SK-N-SH treated with all-trans-retinoic acid at 6 μM for 48 hours (cell line): ENCODE measurements at regions not wholly inside any gene's neighbourhood (a gene's known extent, or its start where the extent isn't known, plus 50 kb on each side); places are given as distances from the start of the nearest gene placed in this dataset.

Source experiments
- ATAC-seq: fragments of 200-7000 bp; cut with Tn5 transposase; 3 replicates; pipeline ENCODE4 v1.9.1; 2020; ENCODE audit warnings: mild to moderate bottlenecking, moderate library complexity
- ARNTL ChIP-seq: fragments of 450-650 bp; formaldehyde crosslinking; IDR thresholded peaks from 2 replicates; pipeline ENCODE4 v1.5.0; 2020; ENCODE audit warnings: low read depth, mild to moderate bottlenecking, moderate library complexity, borderline replicate concordance
- BACH2 ChIP-seq: fragments of 250-450 bp; sonication (Bioruptor Pico); IDR thresholded peaks from 2 replicates; pipeline ENCODE4 v1.9.0; 2021; ENCODE audit warnings: mild to moderate bottlenecking, borderline replicate concordance
- CREB5 ChIP-seq: fragments of 250-450 bp; sonication (Bioruptor Pico); IDR thresholded peaks from 2 replicates; pipeline ENCODE4 v1.5.1; 2020; ENCODE audit warnings: low read depth, mild to moderate bottlenecking, moderate library complexity
- CSDC2 ChIP-seq: fragments of 250-450 bp; sonication (Bioruptor Pico); IDR thresholded peaks from 2 replicates; pipeline ENCODE4 v1.5.0; 2020; ENCODE audit warnings: mild to moderate bottlenecking, moderate library complexity
- CSRNP3 ChIP-seq: fragments of 250-450 bp; sonication (Bioruptor Pico); IDR thresholded peaks from 2 replicates; pipeline ENCODE4 v1.5.1; 2021; ENCODE audit warnings: mild to moderate bottlenecking, moderate library complexity
- ESRRG ChIP-seq: fragments of 250-450 bp; sonication (Bioruptor Pico); IDR thresholded peaks from 2 replicates; pipeline ENCODE4 v1.6.1; 2021; ENCODE audit warnings: mild to moderate bottlenecking
- GLIS3 ChIP-seq: fragments of 250-450 bp; sonication (Bioruptor Pico); IDR thresholded peaks from 2 replicates; pipeline ENCODE4 v1.5.0; 2020; ENCODE audit warnings: mild to moderate bottlenecking, moderate library complexity
- OSR1 ChIP-seq: fragments of 250-450 bp; sonication (Bioruptor Pico); IDR thresholded peaks from 2 replicates; pipeline ENCODE4 v1.8.0; 2022; ENCODE audit warnings: moderate library complexity, mild to moderate bottlenecking, inconsistent platforms
- PATZ1 ChIP-seq: fragments of 250-450 bp; sonication (Bioruptor Pico); IDR thresholded peaks from 2 replicates; pipeline ENCODE4 v1.8.0; 2020; ENCODE audit warnings: mild to moderate bottlenecking, moderate library complexity, borderline replicate concordance
- RARB ChIP-seq: fragments of 250-450 bp; sonication (Bioruptor Pico); IDR thresholded peaks from 2 replicates; pipeline ENCODE4 v1.8.0; 2021; ENCODE audit warnings: mild to moderate bottlenecking, moderate library complexity
- SNAI2 ChIP-seq: fragments of 250-450 bp; sonication (Bioruptor Pico); IDR thresholded peaks from 2 replicates; pipeline ENCODE4 v1.5.0; 2020; ENCODE audit warnings: mild to moderate bottlenecking, moderate library complexity
- TCF4 ChIP-seq: fragments of 250-450 bp; sonication (Bioruptor Pico); IDR thresholded peaks from 2 replicates; pipeline ENCODE4 v1.8.0; 2021; ENCODE audit warnings: mild to moderate bottlenecking, moderate library complexity, borderline replicate concordance
- TOX ChIP-seq: fragments of 250-450 bp; sonication (Bioruptor Pico); IDR thresholded peaks from 2 replicates; pipeline ENCODE4 v1.8.0; 2021; ENCODE audit warnings: mild to moderate bottlenecking, moderate library complexity, borderline replicate concordance
- ZC3H10 ChIP-seq: fragments of 250-450 bp; sonication (Bioruptor Pico); IDR thresholded peaks from 2 replicates; pipeline ENCODE4 v1.5.1; 2021; ENCODE audit warnings: mild to moderate bottlenecking, moderate library complexity
- ZFP3 ChIP-seq: fragments of 250-450 bp; sonication (Bioruptor Pico); IDR thresholded peaks from 2 replicates; pipeline ENCODE4 v1.5.0; 2020; ENCODE audit warnings: mild to moderate bottlenecking, moderate library complexity
- ZFP30 ChIP-seq: fragments of 450-650 bp; formaldehyde crosslinking; IDR thresholded peaks from 2 replicates; pipeline ENCODE4 v1.5.0; 2022; ENCODE audit warnings: mild to moderate bottlenecking, moderate library complexity
- ZNF565 ChIP-seq: fragments of 450-650 bp; formaldehyde crosslinking; conservative IDR thresholded peaks from 2 replicates; pipeline ENCODE4 v1.5.0; 2020; ENCODE audit warnings: low read depth, mild to moderate bottlenecking, moderate library complexity
- ZNF70 ChIP-seq: fragments of 450-650 bp; formaldehyde crosslinking; IDR thresholded peaks from 2 replicates; pipeline ENCODE4 v1.5.0; 2020; ENCODE audit warnings: mild to moderate bottlenecking, moderate library complexity
- ZNF8 ChIP-seq: fragments of 450-650 bp; formaldehyde crosslinking; IDR thresholded peaks from 2 replicates; pipeline ENCODE4 v1.5.0; 2020; ENCODE audit warnings: mild to moderate bottlenecking, moderate library complexity

- TF ChIP-seq ZFP30 (CRISPR knock-in tag) (no peak), CSRNP3 (CRISPR knock-in tag) (no peak), ZC3H10 (CRISPR knock-in tag) (no peak), TOX (CRISPR knock-in tag) (no peak), ZNF70 (peak; percentile 91)
- ATAC-seq, result no peak
These were observed 59.9 kb upstream of the DOCK9 start for GRCh38 chr13:99037756-99038155.

- ATAC-seq, result no peak
- TF ChIP-seq ESRRG (CRISPR knock-in tag), result no peak
- TF ChIP-seq BACH2, result no peak
- no peak for TF ChIP-seq PATZ1
- no peak for TF ChIP-seq OSR1 (CRISPR knock-in tag)
- TF ChIP-seq ARNTL (CRISPR knock-in tag), result no peak
- no peak for TF ChIP-seq CREB5 (CRISPR knock-in tag)
- TF ChIP-seq TCF4, result no peak
- TF ChIP-seq CSDC2 (CRISPR knock-in tag), result no peak
- no peak for TF ChIP-seq CSRNP3 (CRISPR knock-in tag)
- TF ChIP-seq ZNF565 (CRISPR knock-in tag), result no peak
- no peak for TF ChIP-seq TOX (CRISPR knock-in tag)
- no peak for TF ChIP-seq ZNF8 (CRISPR knock-in tag)
- TF ChIP-seq ZFP3 (CRISPR knock-in tag), result no peak
- TF ChIP-seq ZC3H10 (CRISPR knock-in tag), result no peak
These were observed 61.9 kb upstream of the DOCK9 start for GRCh38 chr13:99039718-99040280.

GRCh38 chr13:99040536-99041131, 62.8 kb upstream of the DOCK9 start:
- ATAC-seq, result no peak
- TF ChIP-seq RARB (CRISPR knock-in tag) (no peak), ZNF565 (CRISPR knock-in tag) (no peak), CREB5 (CRISPR knock-in tag) (no peak), PATZ1 (no peak), ZNF70 (no peak), ESRRG (CRISPR knock-in tag) (no peak), TCF4 (no peak), ZFP30 (CRISPR knock-in tag) (no peak), ZNF8 (CRISPR knock-in tag) (no peak), GLIS3 (CRISPR knock-in tag) (no peak), TOX (CRISPR knock-in tag) (no peak), ZC3H10 (CRISPR knock-in tag) (no peak), SNAI2 (no peak), ZFP3 (CRISPR knock-in tag) (no peak), ARNTL (CRISPR knock-in tag) (no peak)
- TF ChIP-seq, all 23 proteins: peak for 0
